LHCN-M2 (cell line): ENCODE measurements at regions not wholly inside any gene's neighbourhood (a gene's known extent, or its start where the extent isn't known, plus 50 kb on each side); places are given as distances from the start of the nearest gene placed in this dataset.

Experiments
- DNase-seq: peaks from one replicate; pipeline ENCODE4 v3.0.0-alpha.2; 2012; ENCODE audit warnings: low read depth

GRCh38 chr1:188249811-188250210 lies 1421.1 kb downstream of the PLA2G4A start:
- no peak for DNase-seq

- no peak for DNase-seq
These were observed 1422.3 kb downstream of the PLA2G4A start for GRCh38 chr1:188251036-188251435.

GRCh38 chr1:188261849-188262248 lies 1433.1 kb downstream of the PLA2G4A start:
- no peak for DNase-seq

DNA sequence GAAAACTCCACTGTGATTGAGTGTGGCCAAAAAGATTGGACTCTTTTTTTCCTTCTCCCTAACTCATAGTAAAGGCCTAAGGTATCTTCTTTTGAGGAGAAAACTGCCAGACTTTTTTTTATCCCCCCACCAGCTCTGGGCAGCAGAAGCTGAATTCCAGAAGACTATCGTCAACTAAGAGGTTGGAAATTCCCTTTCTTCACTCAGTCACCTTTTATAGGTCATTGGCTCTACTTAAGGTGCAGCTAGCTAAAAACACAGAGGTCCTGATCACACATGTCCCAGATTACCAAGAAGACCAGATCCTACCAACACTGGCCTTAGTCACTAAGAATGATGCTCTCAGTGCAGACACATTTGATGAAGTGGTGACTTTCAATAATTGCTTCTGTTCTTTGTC lies 1441.2 kb downstream of the PLA2G4A start:
- no peak for DNase-seq

GRCh38 chr1:188270497-188270896 lies 1441.7 kb downstream of the PLA2G4A start:
- no peak for DNase-seq

GRCh38 chr1:188277771-188278170 lies 1449.0 kb downstream of the PLA2G4A start:
- DNase-seq = no peak

DNA sequence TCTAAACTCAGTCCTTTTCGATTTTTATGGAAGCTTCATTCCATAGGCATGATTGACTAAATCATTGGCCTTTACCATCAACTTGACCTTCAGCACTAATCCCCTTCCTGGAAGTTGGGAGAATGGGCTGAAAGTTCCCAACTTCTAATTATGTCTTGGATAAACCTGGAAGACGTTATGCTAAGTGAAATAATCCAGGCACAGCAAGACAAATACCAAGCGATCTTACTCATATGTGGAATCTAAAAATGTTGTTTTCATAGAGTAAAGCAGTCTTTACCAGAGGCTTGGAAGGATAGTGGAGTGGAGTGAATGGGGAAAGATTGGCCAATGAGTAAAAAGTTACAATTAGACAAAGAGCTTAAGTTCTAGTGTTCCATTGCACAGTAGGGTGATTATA lies 1453.2 kb downstream of the PLA2G4A start:
- no peak for DNase-seq

- no peak for DNase-seq
These were observed 1466.4 kb downstream of the PLA2G4A start for GRCh38 chr1:188295157-188295556.

- no peak for DNase-seq
These were observed 1474.0 kb downstream of the PLA2G4A start for GRCh38 chr1:188302746-188303145.

DNA sequence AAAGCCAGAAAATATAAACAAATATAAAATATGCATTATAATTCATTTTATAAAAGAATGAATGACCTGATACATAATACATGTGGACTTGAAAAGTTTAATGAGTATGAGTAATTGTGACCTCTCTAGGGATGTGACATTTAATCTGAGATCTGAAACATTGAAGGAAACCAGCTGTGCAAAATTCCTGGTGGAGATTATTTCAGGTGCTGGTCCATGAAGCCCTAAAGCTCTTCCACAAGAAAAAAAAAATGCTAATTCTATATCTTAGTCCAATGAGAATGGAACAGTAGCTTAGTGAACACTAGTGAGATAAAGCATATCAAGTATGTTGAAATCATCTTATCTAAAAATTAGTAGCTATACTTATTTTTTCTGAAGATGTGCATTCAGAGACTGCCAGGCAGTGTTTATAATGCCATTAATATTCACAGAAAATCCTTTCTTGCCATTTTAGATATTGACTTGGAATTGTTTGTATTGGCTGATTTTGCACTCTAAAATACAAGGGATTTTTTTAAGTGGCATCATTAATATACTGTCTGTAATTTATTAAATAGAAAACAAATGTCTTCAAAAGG lies 1485.9 kb downstream of the PLA2G4A start:
- peak; percentile 3 for DNase-seq

DNA sequence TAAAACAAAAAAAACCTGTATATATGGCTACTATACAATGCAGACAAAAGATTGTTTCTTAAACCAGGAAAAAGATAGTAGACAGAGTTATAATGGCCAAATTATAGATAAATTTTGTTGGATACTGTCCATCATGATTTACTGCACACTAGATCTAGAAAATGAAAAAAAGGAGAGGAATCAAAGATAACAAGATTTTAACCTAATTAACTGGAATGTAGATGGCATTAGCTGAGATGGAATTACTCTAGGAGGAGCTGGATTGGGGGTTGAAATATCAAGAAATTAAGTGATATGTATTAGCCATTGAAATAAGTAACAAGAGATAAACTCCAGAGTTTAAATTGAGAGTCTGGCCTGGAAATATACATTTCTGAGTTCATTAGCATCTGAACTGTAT lies 1489.1 kb downstream of the PLA2G4A start:
- DNase-seq = no peak

DNA sequence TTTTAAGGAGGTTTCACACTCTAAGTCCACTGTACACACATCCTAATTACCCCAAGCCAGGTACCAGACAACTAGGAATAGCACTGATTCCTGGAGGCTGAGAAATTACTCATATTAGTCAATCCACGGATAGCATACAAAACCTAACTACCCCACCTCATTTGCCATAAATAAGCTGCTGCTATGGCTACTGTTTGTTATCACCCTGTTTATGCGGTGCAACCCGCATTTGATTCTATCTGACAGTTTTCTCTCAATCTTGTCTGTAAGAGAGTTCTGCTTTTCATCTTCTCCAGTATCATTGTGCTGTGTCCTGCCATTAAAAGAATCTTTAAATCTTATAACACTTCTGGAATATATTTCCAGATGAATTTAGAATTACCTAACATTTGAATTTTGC lies 1496.5 kb downstream of the PLA2G4A start:
- no peak for DNase-seq

DNA sequence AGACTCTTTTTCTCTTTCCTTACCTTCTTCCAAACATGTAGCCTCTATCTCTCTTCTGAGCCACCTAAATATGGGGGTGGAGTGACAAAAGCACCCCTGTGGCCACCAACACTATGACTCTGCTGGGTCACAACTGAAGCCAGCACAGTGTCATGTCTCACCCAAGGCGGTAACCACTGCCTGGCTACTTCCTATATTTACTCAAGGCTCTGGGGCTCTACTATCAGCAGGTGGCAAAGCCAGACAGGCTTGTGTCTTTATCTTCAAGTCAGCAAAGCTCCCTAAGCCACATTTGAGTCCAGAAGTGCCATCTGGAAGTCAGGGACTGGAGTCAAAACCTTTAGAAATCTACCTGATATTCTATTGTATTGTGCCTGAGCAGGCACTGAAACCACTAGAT lies 1515.2 kb downstream of the PLA2G4A start:
- no peak for DNase-seq

- no peak for DNase-seq
These were observed 1521.4 kb downstream of the PLA2G4A start for GRCh38 chr1:188350104-188350503.

- no peak for DNase-seq
These were observed 1526.3 kb downstream of the PLA2G4A start for GRCh38 chr1:188355082-188355481.

- no peak for DNase-seq
These were observed 1527.1 kb downstream of the PLA2G4A start for GRCh38 chr1:188355847-188356246.

DNA sequence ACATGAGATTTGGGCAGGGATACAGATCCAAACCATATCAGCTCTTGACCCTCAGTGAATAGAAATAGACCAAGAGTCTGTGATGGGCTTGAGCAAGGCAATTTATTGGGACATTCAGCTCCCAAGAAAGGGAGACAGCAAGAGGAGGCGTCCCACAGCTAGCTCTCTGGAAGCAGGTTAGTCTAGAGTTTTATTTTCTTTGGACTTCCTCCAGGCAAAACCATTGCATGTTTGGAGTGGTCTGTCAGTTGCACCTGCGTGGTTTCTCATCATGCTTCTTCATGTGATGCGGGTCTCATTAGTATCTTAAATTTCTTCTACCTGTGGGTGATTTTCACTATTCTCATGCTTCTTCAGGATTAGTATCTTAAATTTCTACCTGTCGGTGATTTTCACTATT lies 1530.6 kb downstream of the PLA2G4A start:
- no peak for DNase-seq

DNA sequence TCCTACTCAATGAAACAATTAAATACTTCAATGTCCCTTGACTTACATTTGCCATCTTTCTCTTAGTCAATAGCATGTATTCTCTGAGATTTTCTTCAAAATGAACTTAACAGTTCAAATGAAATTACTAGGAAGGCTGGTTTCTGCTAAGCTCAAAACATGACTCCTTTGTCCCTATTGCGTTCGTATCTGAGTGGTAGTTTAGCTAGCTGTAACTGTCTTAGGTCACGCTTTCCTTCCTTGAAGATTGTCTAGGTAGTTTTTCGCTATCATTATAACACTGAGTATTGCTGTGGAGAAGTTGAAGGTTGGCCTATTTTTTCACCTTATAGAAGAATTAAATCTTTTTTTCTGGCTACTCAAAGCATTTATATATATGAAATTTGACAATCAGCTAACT lies 1535.2 kb downstream of the PLA2G4A start:
- peak; percentile 3 for DNase-seq

- no peak for DNase-seq
These were observed 1536.2 kb downstream of the PLA2G4A start for GRCh38 chr1:188364927-188365449.

GRCh38 chr1:188365874-188366273 lies 1537.1 kb downstream of the PLA2G4A start:
- no peak for DNase-seq

DNA sequence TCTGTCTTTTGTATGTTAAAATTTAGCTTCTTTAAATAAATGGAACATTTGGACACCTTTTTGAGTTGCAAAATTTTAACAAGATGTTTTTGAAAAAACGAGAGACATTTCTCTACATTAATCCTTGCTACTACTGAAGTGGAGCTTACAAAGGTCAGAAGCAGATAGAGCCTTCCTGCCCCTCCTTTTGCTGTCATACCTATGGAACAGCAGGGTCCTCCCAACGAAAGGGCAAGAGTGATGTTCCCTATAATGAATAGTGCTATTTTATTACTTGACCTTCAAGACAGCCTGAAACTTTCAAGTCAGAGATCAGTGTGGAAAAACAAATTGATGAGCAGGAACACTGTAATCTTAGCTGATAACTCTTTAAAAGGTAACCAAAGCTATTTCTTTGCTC lies 1538.9 kb downstream of the PLA2G4A start:
- no peak for DNase-seq

DNA sequence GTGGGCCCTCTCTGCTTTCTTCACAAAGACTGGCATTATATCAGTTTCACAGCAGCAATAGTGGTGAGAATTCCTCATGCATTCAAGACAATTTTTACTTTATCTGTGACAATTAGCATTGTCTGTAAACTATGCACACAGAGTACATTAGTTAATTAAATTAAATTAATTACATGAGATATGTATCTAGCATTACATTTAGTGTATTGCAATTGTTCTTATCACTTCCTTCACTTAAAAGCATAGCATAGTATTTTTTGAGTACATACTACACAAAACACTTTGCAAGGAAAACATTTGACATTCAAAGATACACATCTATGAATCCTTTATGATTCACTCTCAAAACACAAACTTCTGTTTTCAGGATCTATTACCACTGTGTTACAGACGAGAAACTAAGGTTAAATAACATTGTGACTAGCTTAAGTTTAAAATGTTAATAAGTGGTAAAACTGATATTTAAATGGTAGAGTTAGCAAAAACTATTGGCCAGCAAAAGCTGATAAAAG lies 1542.6 kb downstream of the PLA2G4A start:
- no peak for DNase-seq

DNA sequence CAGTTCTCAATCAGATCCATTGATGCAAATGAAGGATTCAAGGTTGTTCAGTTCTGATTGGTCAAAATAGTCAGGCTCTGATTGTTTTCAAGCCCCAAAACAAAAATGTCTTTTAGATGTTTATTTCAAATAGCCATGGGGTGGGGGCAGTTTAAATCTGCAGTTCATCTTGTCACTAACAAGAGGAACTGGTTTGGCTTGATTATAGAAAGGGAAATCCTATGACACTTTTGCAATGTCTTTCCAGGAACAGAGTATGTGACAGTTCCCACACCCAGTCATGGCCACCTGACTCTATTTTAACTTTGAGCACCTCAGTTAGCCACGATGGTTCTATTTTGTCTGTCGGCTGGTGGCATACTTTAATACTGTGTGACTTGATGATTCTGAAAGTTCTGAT lies 1544.1 kb downstream of the PLA2G4A start:
- DNase-seq = no peak

GRCh38 chr1:188382851-188383250 lies 1554.1 kb downstream of the PLA2G4A start:
- no peak for DNase-seq
